ENCODE measurements at regions not wholly inside any gene's neighbourhood (a gene's known extent, or its start where the extent isn't known, plus 50 kb on each side); places are given as distances from the start of the nearest gene placed in this dataset.
"Not testable (repeated sequence)": the region's sequence is repeated elsewhere in the genome, so short reads cannot be mapped to it uniquely, and the experiment has no call there.

DNA sequence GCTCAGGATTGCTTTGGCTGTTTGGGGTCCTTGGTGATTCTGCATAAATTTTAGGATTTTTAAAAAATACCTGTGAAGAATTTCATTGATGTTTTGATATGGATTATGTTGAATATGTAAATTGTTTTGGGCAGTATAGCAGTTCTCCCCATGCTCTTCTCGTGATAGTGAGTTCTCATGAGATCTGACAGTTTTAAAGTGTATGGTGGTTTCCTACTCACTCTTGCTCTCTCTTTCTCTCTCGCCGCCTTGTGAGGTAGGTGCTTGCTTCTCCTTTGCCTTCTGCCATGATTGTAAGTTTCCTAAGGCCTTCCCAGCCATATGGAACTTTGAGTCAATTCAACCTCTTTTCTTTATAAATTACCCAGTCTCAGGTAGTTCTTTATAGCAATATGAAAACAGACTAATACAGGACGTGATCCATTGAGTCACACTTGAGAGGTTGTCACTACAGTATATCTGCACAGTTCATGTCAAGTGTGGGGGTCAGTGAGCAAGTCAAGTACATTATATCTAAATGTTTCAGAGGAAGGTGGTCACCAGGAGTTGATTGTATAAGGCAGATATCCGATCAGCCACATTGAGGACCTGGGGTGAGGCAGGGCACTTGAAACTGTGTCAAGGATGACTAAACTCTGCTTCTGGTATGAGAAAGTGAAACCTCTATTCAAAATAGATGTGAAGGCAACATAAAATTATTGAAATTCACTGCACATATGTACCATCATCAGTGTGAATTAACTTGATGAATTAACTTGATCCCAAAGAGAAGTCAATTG, 70.7 kb upstream of the CCDC179 start:
- FAIRE-seq (no peak), DNase-seq (ENCODE audit: low read depth) (no peak)
- Histone ChIP-seq H2AFZ (ENCODE audit: low read depth, low read length) (no peak overlapping the region), H3K9ac (ENCODE audit: low read length) (no peak overlapping the region), H3K4me2 (ENCODE audit: low read length) (no peak overlapping the region), H3K4me1 (ENCODE audit: insufficient read depth, low read length) (no peaks in the 10 kb centered on the region), H3K36me3 (ENCODE audit: insufficient read depth, low read length) (no peaks in the 10 kb centered on the region), H3K27me3 (ENCODE audit: insufficient read depth, low read length) (no peaks in the 10 kb centered on the region), H3K79me2 (ENCODE audit: insufficient read depth, low read length) (no peaks in the 10 kb centered on the region), H3K4me3 (ENCODE audit: insufficient read depth, low read depth, low read length) (no peak overlapping the region), H3K27ac (ENCODE audit: low read depth, low read length) (no peak overlapping the region), H3K9me3 (ENCODE audit: insufficient read depth, low read depth, low read length) (no peaks in the 10 kb centered on the region), H4K20me1 (ENCODE audit: insufficient read depth, low read length) (no peaks in the 10 kb centered on the region)
- H3K36me3 Mint-ChIP-seq (ENCODE audit: low read depth, unreplicated experiment), result no peaks in the 10 kb centered on the region
- H3K27ac Mint-ChIP-seq (ENCODE audit: unreplicated experiment), result no peak overlapping the region
- H3K4me3 Mint-ChIP-seq (ENCODE audit: unreplicated experiment), result no peak overlapping the region
- H3K27me3 Mint-ChIP-seq (ENCODE audit: low read depth, unreplicated experiment), result no peaks in the 10 kb centered on the region
- no peaks in the 10 kb centered on the region for H3K9me3 Mint-ChIP-seq (ENCODE audit: unreplicated experiment)
- no peaks in the 10 kb centered on the region for H3K4me1 Mint-ChIP-seq (ENCODE audit: low read depth, unreplicated experiment)
- TF ChIP-seq EZH2 (IDR thresholded peaks at IDR 0.05; ENCODE audit: insufficient read depth, low read length), result no peak
- TF ChIP-seq, protein P1, sequence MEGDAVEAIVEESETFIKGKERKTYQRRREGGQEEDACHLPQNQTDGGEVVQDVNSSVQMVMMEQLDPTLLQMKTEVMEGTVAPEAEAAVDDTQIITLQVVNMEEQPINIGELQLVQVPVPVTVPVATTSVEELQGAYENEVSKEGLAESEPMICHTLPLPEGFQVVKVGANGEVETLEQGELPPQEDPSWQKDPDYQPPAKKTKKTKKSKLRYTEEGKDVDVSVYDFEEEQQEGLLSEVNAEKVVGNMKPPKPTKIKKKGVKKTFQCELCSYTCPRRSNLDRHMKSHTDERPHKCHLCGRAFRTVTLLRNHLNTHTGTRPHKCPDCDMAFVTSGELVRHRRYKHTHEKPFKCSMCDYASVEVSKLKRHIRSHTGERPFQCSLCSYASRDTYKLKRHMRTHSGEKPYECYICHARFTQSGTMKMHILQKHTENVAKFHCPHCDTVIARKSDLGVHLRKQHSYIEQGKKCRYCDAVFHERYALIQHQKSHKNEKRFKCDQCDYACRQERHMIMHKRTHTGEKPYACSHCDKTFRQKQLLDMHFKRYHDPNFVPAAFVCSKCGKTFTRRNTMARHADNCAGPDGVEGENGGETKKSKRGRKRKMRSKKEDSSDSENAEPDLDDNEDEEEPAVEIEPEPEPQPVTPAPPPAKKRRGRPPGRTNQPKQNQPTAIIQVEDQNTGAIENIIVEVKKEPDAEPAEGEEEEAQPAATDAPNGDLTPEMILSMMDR (IDR thresholded peaks at IDR 0.05; ENCODE audit: insufficient read depth, low read depth, low read length), result no peak

DNA sequence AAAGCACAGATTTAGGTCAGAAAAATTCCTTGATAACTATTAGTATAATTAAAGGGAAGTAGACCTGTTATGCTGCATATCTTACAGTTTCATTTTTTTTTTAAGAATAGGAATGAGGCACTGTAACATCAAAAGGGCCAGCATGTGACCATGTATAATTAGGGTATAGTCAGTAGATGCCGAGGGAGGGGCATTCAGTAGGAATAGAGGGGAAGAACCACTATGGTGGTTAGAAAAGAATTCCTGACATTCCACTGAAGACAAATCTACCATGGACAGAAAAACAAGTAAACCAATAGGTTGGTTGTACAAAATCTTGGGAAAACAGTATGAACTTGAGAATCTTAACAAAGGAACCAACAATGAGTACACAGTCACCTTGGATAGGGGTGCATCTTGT, 78.4 kb upstream of the CCDC179 start:
- Histone ChIP-seq H2AFZ (ENCODE audit: low read depth, low read length) (no peak overlapping the region), H3K4me3 (ENCODE audit: insufficient read depth, low read depth, low read length) (no peak overlapping the region), H3K9me3 (ENCODE audit: insufficient read depth, low read depth, low read length) (no peaks in the 10 kb centered on the region), H3K27ac (ENCODE audit: low read depth, low read length) (no peak overlapping the region), H3K9ac (ENCODE audit: low read length) (no peak overlapping the region), H3K27me3 (ENCODE audit: insufficient read depth, low read length) (no peaks in the 10 kb centered on the region), H4K20me1 (ENCODE audit: insufficient read depth, low read length) (no peaks in the 10 kb centered on the region), H3K36me3 (ENCODE audit: insufficient read depth, low read length) (no peaks in the 10 kb centered on the region), H3K4me2 (ENCODE audit: low read length) (no peak overlapping the region), H3K4me1 (ENCODE audit: insufficient read depth, low read length) (no peaks in the 10 kb centered on the region), H3K79me2 (ENCODE audit: insufficient read depth, low read length) (no peaks in the 10 kb centered on the region)
- no peak overlapping the region for H3K4me3 Mint-ChIP-seq (ENCODE audit: unreplicated experiment)
- TF ChIP-seq, protein P1 (IDR thresholded peaks at IDR 0.05; ENCODE audit: insufficient read depth, low read depth, low read length), result no peak
- TF ChIP-seq EZH2 (IDR thresholded peaks at IDR 0.05; ENCODE audit: insufficient read depth, low read length), result no peak
- no peaks in the 10 kb centered on the region for H3K36me3 Mint-ChIP-seq (ENCODE audit: low read depth, unreplicated experiment)
- H3K4me1 Mint-ChIP-seq (ENCODE audit: low read depth, unreplicated experiment), result no peaks in the 10 kb centered on the region
- no peaks in the 10 kb centered on the region for H3K27me3 Mint-ChIP-seq (ENCODE audit: low read depth, unreplicated experiment)
- H3K27ac Mint-ChIP-seq (ENCODE audit: unreplicated experiment), result no peak overlapping the region
- DNase-seq (ENCODE audit: low read depth) (no peak), FAIRE-seq (no peak)
- peaks cover 2% of the 10 kb centered on the region for H3K9me3 Mint-ChIP-seq (ENCODE audit: unreplicated experiment)

DNA sequence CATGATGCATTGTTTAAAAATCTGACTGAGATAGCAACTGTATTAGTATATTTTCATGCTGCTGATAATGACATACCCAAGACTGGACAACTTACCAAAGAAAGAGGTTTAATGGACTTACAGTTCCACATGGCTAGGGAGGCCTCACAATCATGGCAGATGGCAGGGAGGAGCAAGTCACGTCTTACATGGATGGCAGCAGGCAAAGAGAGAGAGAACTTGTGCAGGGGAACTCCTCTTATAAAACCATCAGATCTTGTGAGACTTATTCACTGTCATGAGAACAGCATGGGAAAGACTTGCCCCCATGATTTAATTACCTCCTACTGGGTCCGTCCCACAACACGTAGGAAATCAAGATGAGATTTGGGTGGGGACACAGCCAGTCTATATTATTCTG, 81.3 kb upstream of the CCDC179 start:
- not testable (repeated sequence) for H3K4me1 ChIP-seq (ENCODE audit: insufficient read depth, low read length); H3K27ac Mint-ChIP-seq (ENCODE audit: unreplicated experiment); FAIRE-seq; H2AFZ ChIP-seq (ENCODE audit: low read depth, low read length); H3K79me2 ChIP-seq (ENCODE audit: insufficient read depth, low read length); H4K20me1 ChIP-seq (ENCODE audit: insufficient read depth, low read length); H3K4me2 ChIP-seq (ENCODE audit: low read length); H3K4me1 Mint-ChIP-seq (ENCODE audit: low read depth, unreplicated experiment); H3K36me3 Mint-ChIP-seq (ENCODE audit: low read depth, unreplicated experiment); DNase-seq (ENCODE audit: low read depth); H3K4me3 Mint-ChIP-seq (ENCODE audit: unreplicated experiment); H3K36me3 ChIP-seq (ENCODE audit: insufficient read depth, low read length); H3K27ac ChIP-seq (ENCODE audit: low read depth, low read length); H3K9me3 ChIP-seq (ENCODE audit: insufficient read depth, low read depth, low read length); H3K27me3 ChIP-seq (ENCODE audit: insufficient read depth, low read length); H3K4me3 ChIP-seq (ENCODE audit: insufficient read depth, low read depth, low read length); H3K9me3 Mint-ChIP-seq (ENCODE audit: unreplicated experiment); H3K27me3 Mint-ChIP-seq (ENCODE audit: low read depth, unreplicated experiment); H3K9ac ChIP-seq (ENCODE audit: low read length)
